Activated CD4-positive, alpha-beta T cell treated with anti-CD3 and anti-CD28 coated beads for 48 hours (primary cell): ENCODE measurements at regions not wholly inside any gene's neighbourhood (a gene's known extent, or its start where the extent isn't known, plus 50 kb on each side); places are given as distances from the start of the nearest gene placed in this dataset.

Experiments used
- DNase-seq: peaks from one replicate; pipeline ENCODE4 v3.0.0-alpha.2; 2020

DNA sequence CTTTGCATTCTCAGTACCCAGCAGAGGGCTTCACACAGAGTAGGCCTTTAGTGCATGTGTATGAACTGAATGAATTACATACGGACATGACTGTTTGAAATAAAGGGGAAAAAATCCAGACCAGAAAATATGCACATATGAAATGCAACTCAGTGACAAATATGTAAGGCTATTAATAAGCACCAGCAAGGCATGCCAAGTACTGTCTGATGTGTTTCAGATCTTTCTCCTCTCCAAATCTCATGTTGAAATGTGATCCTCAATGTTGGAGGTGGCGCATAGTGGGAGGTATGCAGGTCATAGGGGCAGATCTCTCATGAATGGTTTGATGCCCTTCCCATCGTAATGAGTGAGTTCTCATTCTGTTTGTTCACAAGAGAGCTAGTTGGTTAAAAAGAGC lies 87.3 kb upstream of the TOMM7 start:
- no peak for DNase-seq

DNA sequence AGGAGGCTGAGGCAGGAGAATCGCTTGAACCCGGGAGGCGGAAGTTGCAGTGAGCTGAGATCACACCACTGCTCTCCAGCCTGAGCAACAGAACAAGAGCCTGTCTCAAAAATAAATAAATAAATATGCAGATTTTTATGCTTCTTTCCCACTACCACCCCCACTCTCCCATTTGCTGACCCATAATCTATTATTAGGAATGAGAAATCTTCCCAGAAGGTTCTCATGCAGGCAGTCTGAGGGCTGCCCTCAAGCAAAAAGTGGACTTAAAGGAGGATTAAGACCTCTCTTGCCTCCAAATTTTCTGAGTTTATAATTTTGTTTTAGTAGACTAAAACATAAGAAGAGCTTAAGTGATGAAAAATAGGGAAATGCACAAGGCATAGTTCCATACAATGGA lies 85.2 kb upstream of the TOMM7 start:
- no peak for DNase-seq

DNA sequence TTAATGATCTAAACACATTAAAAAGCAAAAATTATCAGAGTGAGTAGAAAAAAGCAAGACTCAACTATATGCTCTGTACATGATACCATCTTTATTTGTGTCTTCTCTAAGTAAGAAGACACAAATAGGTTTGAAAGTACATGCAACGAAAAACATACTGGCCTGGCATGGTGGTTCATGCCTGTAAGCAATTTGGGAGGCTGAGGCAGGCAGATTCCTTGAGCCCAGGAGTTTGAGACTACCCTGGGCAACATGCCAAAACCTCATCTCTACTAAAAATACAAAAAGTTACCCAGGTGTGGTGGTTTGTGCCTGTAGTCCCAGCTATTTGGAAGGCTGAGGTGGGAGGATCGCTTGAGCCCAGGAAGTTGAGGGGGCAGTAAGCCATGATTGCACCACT lies 78.1 kb upstream of the TOMM7 start:
- no peak for DNase-seq

DNA sequence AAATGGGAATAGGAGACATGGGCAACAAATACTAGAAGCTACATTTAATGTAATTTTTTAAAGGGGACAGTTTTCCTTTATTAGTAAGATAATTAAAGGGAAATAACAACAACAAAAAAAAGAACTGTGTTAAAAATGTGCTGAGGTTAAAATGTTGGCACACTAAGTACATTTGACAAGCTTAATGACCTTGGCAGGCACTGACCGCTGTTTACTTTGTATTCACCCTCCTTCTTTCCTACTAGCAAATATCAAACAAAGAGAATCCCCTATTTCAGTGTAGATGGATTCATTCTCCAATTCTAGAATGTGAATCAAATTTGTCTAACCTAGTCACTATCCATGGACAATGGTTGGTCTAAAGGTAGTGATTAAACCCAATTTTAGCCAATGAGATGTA lies 77.5 kb upstream of the TOMM7 start:
- no peak for DNase-seq

DNA sequence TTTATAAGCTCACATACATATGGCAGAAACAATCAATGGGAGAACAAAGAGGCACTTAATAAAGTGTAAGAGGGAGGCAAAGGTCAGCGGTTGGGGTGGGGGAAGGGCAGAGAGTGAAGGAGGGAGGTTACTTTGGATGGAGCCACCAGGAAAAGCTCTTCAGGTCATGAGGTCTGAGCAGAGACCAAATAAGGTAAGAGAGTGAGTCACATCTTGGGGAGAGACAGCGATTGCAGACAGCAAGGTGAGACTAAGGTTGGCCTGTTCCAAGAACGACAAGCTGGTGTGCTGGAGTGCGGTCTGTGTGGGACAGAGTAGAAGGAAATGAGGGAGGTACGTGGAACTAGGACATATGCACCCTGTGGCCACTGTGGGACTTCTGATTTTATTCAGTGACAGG lies 74.3 kb upstream of the TOMM7 start:
- DNase-seq, result no peak

DNA sequence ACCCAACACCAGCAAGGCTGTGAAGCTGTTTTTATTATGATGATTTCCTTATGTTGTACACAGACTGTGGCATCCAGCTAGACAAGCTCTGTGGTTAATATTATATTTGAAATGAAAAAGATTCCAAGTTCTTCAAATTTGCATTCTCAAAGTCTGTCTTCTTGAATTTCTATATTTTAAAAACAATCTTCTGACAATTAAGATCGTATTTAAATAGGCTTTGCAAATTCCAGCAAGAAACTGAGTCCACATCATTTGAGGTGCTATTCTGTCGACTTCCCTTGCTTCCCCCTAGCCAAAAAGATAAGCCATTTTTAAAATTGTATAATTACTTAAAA lies 73.1 kb upstream of the TOMM7 start:
- DNase-seq, result no peak

DNA sequence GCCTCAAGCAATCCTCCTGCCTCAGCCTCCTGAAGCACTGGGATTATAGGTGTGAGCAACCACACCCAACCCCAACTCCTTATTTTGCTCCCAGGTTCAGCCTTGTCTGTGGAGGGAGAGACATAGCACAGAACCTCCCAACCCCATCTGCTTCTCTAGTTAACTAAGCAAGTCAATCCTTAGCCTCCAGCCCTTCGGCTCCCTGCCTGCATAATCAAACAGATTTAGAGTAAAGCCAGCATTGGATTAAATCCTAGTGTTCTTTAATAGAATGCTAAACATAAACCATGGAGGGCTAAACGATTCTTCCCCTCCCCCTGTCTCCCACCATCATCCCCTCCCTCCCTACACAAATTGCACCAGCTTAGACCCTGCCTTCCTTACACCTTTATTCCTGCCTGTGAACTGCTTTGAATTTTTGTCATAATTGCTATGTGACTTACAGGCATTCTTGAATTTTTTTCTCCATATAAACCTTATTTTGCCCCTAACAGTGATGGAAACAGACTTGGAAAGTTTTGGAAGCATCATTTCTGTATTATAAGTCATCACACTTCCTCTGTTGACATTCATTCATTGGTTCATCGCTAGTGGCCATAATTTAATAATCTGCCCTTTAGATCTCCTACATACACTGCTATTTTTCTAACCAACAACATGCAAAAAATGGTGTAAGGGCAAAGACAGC lies 72.6 kb upstream of the TOMM7 start:
- DNase-seq, result no peak

DNA sequence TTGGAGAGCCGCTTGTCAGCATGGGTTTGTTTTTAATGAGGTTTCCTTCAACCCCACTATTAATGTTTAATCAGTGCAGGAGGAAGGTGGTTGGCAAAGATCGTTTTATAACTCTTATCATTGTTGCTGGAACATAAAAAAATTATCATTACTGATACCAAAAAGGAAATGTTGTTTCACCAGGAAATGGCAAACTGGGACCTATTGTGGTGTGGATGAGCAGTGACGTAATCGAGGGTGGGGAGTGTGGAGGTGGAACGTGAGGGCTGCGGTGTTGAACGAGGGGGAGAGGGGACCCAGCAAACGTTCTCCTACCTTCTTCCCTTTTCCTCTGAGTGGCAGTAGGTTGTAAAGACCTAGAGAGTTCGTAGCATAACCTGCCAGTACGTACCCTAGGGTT lies 71.9 kb upstream of the TOMM7 start:
- DNase-seq, result no peak

DNA sequence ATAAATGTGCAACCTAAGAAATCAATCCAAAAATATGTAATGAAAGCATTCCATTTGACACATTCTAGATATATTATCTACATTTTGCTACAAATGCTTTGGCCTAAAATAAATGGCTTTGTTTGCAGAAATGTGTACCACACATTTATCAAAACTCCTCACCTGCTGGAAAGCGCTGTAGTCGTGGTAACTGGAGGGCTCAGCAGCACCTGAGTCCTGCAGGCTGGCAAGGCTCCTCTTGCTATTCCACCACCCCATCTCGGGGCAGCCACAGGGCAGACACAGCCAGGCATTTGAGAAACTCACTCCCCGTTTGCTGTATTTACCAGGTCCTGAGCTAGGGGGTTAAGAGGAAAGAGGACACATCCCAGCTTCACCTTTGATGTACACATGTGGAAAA lies 68.1 kb upstream of the TOMM7 start:
- DNase-seq, result no peak

DNA sequence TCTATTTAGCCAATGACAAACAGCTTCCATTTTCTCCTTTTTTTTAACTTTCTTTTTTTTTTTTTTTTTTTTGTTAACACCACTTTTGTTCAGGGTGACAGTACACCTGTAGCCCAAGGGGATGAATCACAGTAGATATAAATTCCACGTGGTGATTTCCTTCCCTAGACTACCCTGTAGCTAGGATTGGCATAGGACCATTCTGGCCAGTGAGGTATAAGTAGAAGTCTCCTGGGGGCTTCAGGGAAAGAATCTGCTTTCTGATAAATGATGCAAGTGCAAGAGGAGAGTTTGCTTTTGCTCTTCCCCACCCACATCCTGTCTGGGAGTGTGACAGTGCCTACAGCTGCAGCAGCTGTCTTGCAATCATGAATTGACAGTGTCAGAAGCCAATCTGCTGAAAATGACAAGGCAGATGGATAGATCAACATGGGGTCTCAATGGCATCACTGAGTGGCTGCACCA lies 63.2 kb upstream of the TOMM7 start:
- peak; percentile 75 for DNase-seq

DNA sequence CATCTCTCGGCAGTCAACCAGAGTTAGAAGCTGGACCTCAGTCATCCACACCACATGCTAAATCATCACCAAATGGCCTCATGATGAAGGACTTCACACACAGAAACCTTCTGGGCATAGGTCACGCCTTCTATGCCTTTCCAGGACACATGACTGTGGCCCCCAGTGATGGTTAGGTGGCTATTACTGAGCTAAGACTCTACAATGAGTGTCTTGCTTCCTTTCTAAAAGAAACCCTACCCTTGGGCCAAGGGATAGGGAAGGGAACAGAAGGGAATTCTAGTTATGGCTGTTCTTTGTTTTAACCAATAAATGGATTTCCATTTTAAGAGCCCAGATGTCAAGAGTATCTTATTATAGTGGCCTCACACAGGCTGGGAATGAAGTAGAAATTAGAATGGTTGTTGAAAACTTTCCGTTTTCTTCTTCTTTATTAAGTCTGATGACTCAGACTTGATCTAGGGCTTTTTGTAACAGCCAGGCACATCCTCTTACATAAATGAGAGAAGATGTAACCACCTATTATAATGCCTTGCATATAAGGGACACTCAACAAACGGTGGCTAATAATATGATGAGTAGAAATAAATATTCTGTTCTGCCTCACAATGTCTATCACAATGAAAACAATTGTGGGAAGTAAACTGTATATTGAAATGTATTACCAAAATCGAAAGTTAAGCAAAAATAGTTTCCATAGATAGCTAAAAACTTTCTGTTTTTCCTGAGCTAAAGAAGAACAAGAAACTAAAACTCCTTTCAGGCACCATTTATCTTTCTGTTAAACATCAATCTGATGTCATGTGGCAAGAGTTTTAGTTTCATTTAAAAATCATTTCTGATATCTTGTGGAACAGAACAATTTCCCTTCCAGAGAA lies 62.5 kb upstream of the TOMM7 start:
- DNase-seq, result no peak

DNA sequence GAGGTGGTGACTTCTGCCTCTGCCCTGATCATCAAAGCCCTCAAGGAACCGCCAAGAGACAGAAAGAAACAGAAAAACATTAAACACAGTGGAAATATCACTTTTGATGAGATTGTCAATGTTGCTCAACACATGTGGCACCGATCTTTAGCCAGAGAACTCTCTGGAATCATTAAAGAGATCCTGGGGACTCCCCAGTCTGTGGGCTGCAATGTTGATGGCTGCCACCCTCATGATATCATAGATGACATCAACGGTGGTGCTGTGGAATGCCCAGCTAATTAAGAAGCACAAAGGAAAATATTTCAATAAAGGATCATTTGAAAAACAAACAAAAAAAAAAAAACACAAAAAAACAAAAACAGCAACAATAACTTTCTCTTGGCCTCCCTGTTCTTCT lies 59.5 kb upstream of the TOMM7 start:
- DNase-seq, result no peak

DNA sequence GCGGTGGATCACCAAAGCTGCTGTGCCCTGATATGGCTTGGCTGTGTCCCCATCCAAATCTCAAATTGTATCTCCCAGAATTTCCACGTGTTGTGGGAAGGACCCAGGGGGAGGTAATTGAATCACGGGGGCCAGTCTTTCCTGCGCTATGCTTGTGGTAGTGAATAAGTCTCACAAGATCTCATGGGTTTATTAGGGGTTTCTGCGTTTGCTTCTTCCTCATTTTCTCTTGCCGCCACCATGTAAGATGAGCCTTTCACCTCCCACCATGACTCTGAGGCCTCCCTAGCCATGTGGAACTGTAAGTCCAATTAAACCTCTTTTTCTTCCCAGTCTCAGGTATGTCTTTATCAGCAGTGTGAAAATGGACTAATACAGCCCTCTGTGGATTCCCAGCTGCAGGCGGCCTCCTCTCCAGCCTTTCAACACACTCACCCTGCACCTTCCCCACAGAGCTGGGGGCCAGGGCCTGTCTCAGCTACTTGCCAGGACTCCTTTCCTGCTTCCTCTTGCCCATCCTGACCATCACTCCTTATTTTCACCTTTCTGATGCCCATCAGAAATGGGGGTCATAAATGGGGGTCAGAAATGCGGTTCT lies 57.2 kb upstream of the TOMM7 start:
- DNase-seq, result no peak

DNA sequence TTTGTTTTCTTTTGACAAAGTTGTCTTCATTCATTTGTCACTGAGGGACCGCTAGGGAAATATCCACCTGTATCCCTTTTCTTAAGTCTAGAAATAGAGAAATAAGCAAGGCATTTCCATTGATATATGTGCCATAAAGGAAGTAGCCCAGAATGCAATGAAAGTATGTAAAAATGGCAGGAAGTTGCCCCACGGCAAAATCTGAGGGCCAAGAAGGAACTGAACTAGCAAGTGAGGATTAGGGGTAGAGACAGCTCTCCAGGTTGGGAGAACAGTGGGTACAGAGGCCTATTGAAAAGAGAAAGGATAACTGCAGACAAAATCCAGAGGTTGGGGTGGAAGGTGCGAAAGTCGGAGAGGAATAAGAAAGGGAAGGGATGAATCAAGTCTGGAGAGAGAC lies 56.6 kb upstream of the TOMM7 start:
- no peak for DNase-seq

DNA sequence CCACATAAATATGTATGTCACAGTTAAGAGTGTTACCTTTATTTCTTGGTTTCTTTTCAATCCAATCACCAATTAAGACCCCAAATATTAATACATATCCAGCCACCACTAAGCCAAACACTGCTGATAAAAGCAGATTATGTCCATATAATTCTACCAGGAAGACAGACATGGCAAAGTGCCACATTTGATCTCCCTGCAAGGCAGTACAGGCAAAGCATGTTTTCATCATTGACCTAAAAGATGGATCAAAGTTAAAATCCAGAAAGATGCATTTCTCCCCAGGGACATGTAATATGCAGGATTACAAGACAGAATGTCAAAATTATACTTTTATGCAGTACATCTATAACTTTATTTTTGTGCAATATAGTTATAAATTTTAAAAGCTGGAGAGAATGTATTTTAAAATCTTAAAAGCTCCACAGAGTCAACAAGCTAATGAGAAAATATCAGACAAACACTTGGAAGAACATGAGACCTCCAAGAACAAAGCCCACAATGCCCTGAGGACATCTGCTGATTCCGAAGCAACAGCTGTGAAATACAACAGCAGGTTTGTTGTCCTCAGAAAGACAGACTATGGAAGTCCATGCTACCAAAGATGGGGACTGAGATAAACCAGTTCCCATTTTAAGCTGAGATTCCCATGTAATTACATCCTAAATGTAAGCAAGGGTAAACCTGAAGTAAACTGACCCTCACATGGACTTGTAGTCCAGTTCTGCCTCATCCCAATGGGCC lies 54.5 kb upstream of the TOMM7 start:
- DNase-seq, result no peak

DNA sequence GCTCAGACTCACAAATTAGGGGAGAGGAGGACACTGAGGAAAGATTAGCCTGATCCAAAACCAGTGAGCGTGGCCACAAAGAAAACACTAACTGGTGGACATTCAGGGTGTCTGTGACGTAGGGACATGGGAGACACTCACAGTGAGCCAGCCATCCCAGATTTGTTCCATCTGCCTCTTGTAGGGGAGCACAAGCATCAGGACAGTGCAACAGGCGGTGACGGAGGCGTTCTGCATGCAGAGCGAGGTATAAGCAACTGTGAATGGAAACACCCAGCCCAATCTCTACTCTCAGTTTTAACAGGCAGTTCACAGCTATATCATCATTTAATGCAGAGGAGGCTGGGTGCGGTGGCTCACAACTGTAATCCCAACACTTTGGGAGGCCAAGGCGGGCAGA lies 52.8 kb upstream of the TOMM7 start:
- no peak for DNase-seq

DNA sequence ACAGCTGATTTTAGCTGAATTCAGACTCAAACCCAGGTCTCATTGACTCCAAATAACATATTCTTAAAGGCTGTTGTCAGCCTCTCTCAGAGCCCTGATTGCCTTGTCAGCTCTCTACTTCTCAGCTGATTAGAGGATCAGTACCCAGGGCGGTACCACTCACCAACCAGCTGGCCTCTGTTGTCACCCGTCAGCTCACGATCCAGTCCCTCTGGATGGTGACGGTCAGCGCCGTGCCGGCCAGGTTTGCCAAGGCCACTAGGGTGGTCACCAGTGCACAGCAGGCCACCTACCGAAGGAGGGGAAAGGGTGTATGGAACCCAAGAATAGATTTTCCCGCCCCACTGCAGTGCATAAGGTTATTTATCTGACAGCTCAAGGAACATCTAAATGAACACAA lies 52.3 kb upstream of the TOMM7 start:
- DNase-seq, result no peak
